Neuronal stem cell (in vitro differentiated cells): ENCODE measurements at regions not wholly inside any gene's neighbourhood (a gene's known extent, or its start where the extent isn't known, plus 50 kb on each side); places are given as distances from the start of the nearest gene placed in this dataset.

Experiments used
- DNase-seq: peaks from one replicate; pipeline ENCODE4 v3.0.0-alpha.2; 2013; ENCODE audit warnings: low spot score
- H2AFZ ChIP-seq: one replicate; pipeline ENCODE4 v1.6.1; 2013; ENCODE audit warnings: mild to moderate bottlenecking, low read length, inconsistent platforms
- H2AK5ac ChIP-seq: 2 replicates; pipeline ENCODE4 v1.6.1; 2013; ENCODE audit warnings: low read depth, mild to moderate bottlenecking, inconsistent platforms, low read length, moderate library complexity, mixed read lengths
- H2BK120ac ChIP-seq: 2 replicates; pipeline ENCODE4 v1.6.1; 2013; ENCODE audit warnings: low read depth, mild to moderate bottlenecking, inconsistent platforms, low read length, moderate library complexity, mixed read lengths
- H2BK12ac ChIP-seq: one replicate; pipeline ENCODE4 v1.6.1; 2013; ENCODE audit warnings: low read length, inconsistent platforms
- H2BK15ac ChIP-seq: 2 replicates; pipeline ENCODE4 v1.6.1; 2013; ENCODE audit warnings: mild to moderate bottlenecking, low read length, inconsistent platforms, mixed read lengths
- H2BK5ac ChIP-seq: one replicate; pipeline ENCODE4 v1.6.1; 2013; ENCODE audit warnings: inconsistent platforms, mild to moderate bottlenecking, low read length, moderate library complexity
- H3K14ac ChIP-seq: one replicate; pipeline ENCODE4 v1.6.1; 2013; ENCODE audit warnings: low read length, inconsistent platforms
- H3K18ac ChIP-seq: 2 replicates; pipeline ENCODE4 v1.6.1; 2013; ENCODE audit warnings: low read length, inconsistent platforms
- H3K23ac ChIP-seq: 2 replicates; pipeline ENCODE4 v1.6.1; 2013; ENCODE audit warnings: low read depth, mild to moderate bottlenecking, mixed read lengths, low read length, inconsistent platforms; ENCODE audit not compliant: poor library complexity
- H3K27ac ChIP-seq: replicated peaks from 3 replicates; pipeline ENCODE4 v1.5.1; 2013; ENCODE audit warnings: low read length, inconsistent platforms
- H3K27me3 ChIP-seq, 3 experiments: 2 replicates each; pipeline ENCODE4 v1.6.1; 2013; ENCODE audit warnings: low read length in 3 of 3, mild to moderate bottlenecking in 2 of 3, inconsistent platforms in 1 of 3, low read depth in 1 of 3, mixed read lengths in 1 of 3, moderate library complexity in 1 of 3; ENCODE audit not compliant: control insufficient read depth in 3 of 3, insufficient read depth in 3 of 3
- H3K36me3 ChIP-seq, 2 donors: replicated peaks in 1 of 2; 2 replicates each; pipeline ENCODE4 v1.6.1; 2013; ENCODE audit warnings: low read length in 2 of 2; ENCODE audit not compliant: control insufficient read depth in 2 of 2, insufficient read depth in 2 of 2
- H3K4ac ChIP-seq: 2 replicates; pipeline ENCODE4 v1.6.1; 2013; ENCODE audit warnings: inconsistent platforms, mild to moderate bottlenecking, low read length, moderate library complexity
- H3K4me1 ChIP-seq, 2 donors: 1 replicate in 1 of 2; 2 replicates in 1 of 2; pipeline ENCODE4 v1.6.1; 2013; ENCODE audit warnings: low read length in 2 of 2, low read depth in 1 of 2; ENCODE audit not compliant: control insufficient read depth in 2 of 2, insufficient read depth in 1 of 2
- H3K4me2 ChIP-seq: one replicate; pipeline ENCODE4 v1.6.1; 2013; ENCODE audit warnings: mild to moderate bottlenecking, low read length, inconsistent platforms; ENCODE audit not compliant: insufficient read depth, poor library complexity, severe bottlenecking
- H3K4me3 ChIP-seq, 2 donors: 2 replicates each; pipeline ENCODE4 v1.5.1; 2013; ENCODE audit warnings: low read length in 2 of 2, mild to moderate bottlenecking in 2 of 2, inconsistent platforms in 1 of 2, moderate library complexity in 1 of 2
- H3K79me1 ChIP-seq: one replicate; pipeline ENCODE4 v1.6.1; 2013; ENCODE audit warnings: low read depth, mild to moderate bottlenecking, inconsistent platforms, low read length, moderate library complexity
- H3K9ac ChIP-seq: one replicate; pipeline ENCODE4 v1.6.1; 2013; ENCODE audit warnings: mild to moderate bottlenecking, low read depth, low read length, inconsistent platforms; ENCODE audit not compliant: poor library complexity
- H3K9me3 ChIP-seq, 2 donors: replicated peaks in 1 of 2; 2 replicates each; pipeline versions ENCODE3 to v1.6.1; 2013; ENCODE audit warnings: low read length in 2 of 2, mild to moderate bottlenecking in 2 of 2, inconsistent platforms in 1 of 2, low read depth in 1 of 2, mixed read lengths in 1 of 2, moderate library complexity in 1 of 2; ENCODE audit not compliant: control insufficient read depth in 2 of 2, insufficient read depth in 1 of 2
- H4K8ac ChIP-seq: one replicate; pipeline ENCODE4 v1.6.1; 2013; ENCODE audit warnings: low read depth, mild to moderate bottlenecking, inconsistent platforms, low read length, moderate library complexity
- H4K91ac ChIP-seq: one replicate; pipeline ENCODE4 v1.6.1; 2013; ENCODE audit warnings: low read length, low read depth, mild to moderate bottlenecking, inconsistent platforms; ENCODE audit not compliant: poor library complexity
- WGBS, 2 donors: extraction: QIAGEN DNeasy Blood & Tissue Kit; methylation state at CpG; one replicate each; pipeline ENCODE4 v1.1.7; 2013; ENCODE audit warnings: missing lambda C conversion rate in 2 of 2, mixed read lengths in 1 of 2; ENCODE audit not compliant: insufficient read length in 2 of 2, insufficient replicate concordance in 1 of 2; ENCODE audit errors: extremely low coverage in 2 of 2; 5-methylcytosine and 5-hydroxymethylcytosine counted together

GRCh38 chr13:50365408-50366391 lies 350.5 kb downstream of the KCNRG start:
- no peaks in the 10 kb centered on the region for H3K4me1 ChIP-seq
- no peak overlapping the region for H2BK120ac ChIP-seq
- no peaks in the 10 kb centered on the region for H3K79me1 ChIP-seq
- H3K23ac ChIP-seq = no peak overlapping the region
- no peak overlapping the region for H2AFZ ChIP-seq
- H2BK12ac ChIP-seq = no peak overlapping the region
- no CpG with 5 or more reads among the region's 10 CpGs for WGBS, 2 donors
- H3K27ac ChIP-seq = no peak overlapping the region
- no peak overlapping the region for H3K14ac ChIP-seq
- no peak for DNase-seq
- no peak overlapping the region for H3K18ac ChIP-seq
- H3K9me3 ChIP-seq = no peaks in the 10 kb centered on the region
- H3K4me3 ChIP-seq = no peak overlapping the region
- no peak overlapping the region for H4K91ac ChIP-seq
- no peak overlapping the region for H4K8ac ChIP-seq
- no peak overlapping the region for H3K4me2 ChIP-seq
- no peak overlapping the region for H2AK5ac ChIP-seq
- H3K27me3 ChIP-seq = no peaks in the 10 kb centered on the region
- H2BK15ac ChIP-seq = no peak overlapping the region
- no peak overlapping the region for H3K9ac ChIP-seq
- no peak overlapping the region for H3K4ac ChIP-seq
- H2BK5ac ChIP-seq = no peak overlapping the region
- no peaks in the 10 kb centered on the region for H3K36me3 ChIP-seq

GRCh38 chr13:50366488-50367174 lies 351.4 kb downstream of the KCNRG start:
- Histone ChIP-seq H4K91ac (no peak overlapping the region), H2BK12ac (no peak overlapping the region), H3K36me3 (no peaks in the 10 kb centered on the region), H3K27ac (no peak overlapping the region), H2BK5ac (no peak overlapping the region), H4K8ac (no peak overlapping the region), H3K4ac (no peak overlapping the region), H3K23ac (no peak overlapping the region), H3K9me3 (no peaks in the 10 kb centered on the region), H3K79me1 (no peaks in the 10 kb centered on the region), H3K4me2 (no peak overlapping the region), H2AK5ac (no peak overlapping the region), H2BK15ac (no peak overlapping the region), H2AFZ (no peak overlapping the region), H3K27me3 (no peaks in the 10 kb centered on the region), H3K18ac (no peak overlapping the region), H2BK120ac (no peak overlapping the region), H3K9ac (no peak overlapping the region), H3K4me3 (no peak overlapping the region), H3K4me1 (no peaks in the 10 kb centered on the region), H3K14ac (no peak overlapping the region)
- WGBS, 2 donors = no CpG with 5 or more reads among the region's 6 CpGs
- DNase-seq = no peak

- Histone ChIP-seq H3K27ac (no peak overlapping the region), H3K14ac (no peak overlapping the region), H3K18ac (no peak overlapping the region), H3K79me1 (no peaks in the 10 kb centered on the region), H3K36me3 (no peaks in the 10 kb centered on the region), H2BK5ac (no peak overlapping the region), H4K8ac (no peak overlapping the region), H3K23ac (no peak overlapping the region), H3K4me3 (no peak overlapping the region), H2AFZ (no peak overlapping the region), H2BK12ac (no peak overlapping the region), H2AK5ac (no peak overlapping the region), H3K4ac (no peak overlapping the region), H3K9me3 (no peaks in the 10 kb centered on the region), H3K9ac (no peak overlapping the region), H2BK120ac (no peak overlapping the region), H4K91ac (no peak overlapping the region), H3K27me3 (no peaks in the 10 kb centered on the region), H3K4me2 (no peak overlapping the region), H2BK15ac (no peak overlapping the region), H3K4me1 (no peaks in the 10 kb centered on the region)
- WGBS, 2 donors = no CpG with 5 or more reads among the region's 2 CpGs
- DNase-seq = no peak
These were observed 354.4 kb downstream of the KCNRG start for GRCh38 chr13:50369646-50370045.

- Histone ChIP-seq H3K9me3 (no peaks in the 10 kb centered on the region), H3K4me2 (no peak overlapping the region), H2BK15ac (no peak overlapping the region), H4K91ac (no peak overlapping the region), H3K23ac (no peak overlapping the region), H2AFZ (no peak overlapping the region), H3K36me3 (no peaks in the 10 kb centered on the region), H3K4ac (no peak overlapping the region), H2BK5ac (no peak overlapping the region), H3K18ac (no peak overlapping the region), H3K27ac (no peak overlapping the region), H3K4me1 (no peaks in the 10 kb centered on the region), H2BK120ac (no peak overlapping the region), H3K27me3 (no peaks in the 10 kb centered on the region), H3K14ac (no peak overlapping the region), H2AK5ac (no peak overlapping the region), H4K8ac (no peak overlapping the region), H3K9ac (no peak overlapping the region), H3K4me3 (no peak overlapping the region), H3K79me1 (no peaks in the 10 kb centered on the region), H2BK12ac (no peak overlapping the region)
- DNase-seq = no peak
- WGBS, 2 donors = no CpG with 5 or more reads among the region's 5 CpGs
These were observed 355.2 kb downstream of the KCNRG start for GRCh38 chr13:50370303-50370950.
